BLaER1 treated with 17β-estradiol and CSF1 and Interleukin-3, amounts not matched to agents 10 nM and 100 nM (cell line): ENCODE measurements at regions not wholly inside any gene's neighbourhood (a gene's known extent, or its start where the extent isn't known, plus 50 kb on each side); places are given as distances from the start of the nearest gene placed in this dataset.

ENCODE experiments used
- H3K27ac ChIP-seq, 11 experiments: shearing (Covaris generic); formaldehyde crosslinking; 2 replicates each; pipeline ENCODE4 v1.8.1; 2022
- H3K27me3 ChIP-seq, 11 experiments: shearing (Covaris generic); formaldehyde crosslinking; 2 replicates each; pipeline ENCODE4 v1.8.1; 2022
- H3K36me3 ChIP-seq, 11 experiments: shearing (Covaris generic); formaldehyde crosslinking; 2 replicates each; pipeline ENCODE4 v1.8.1; 2022
- H3K4me1 ChIP-seq, 10 experiments: shearing (Covaris generic); formaldehyde crosslinking; 2 replicates each; pipeline ENCODE4 v1.8.1; 2022
- H3K4me2 ChIP-seq, 11 experiments: shearing (Covaris generic); formaldehyde crosslinking; 2 replicates each; pipeline ENCODE4 v1.8.1; 2022
- H3K4me3 ChIP-seq, 10 experiments: shearing (Covaris generic); formaldehyde crosslinking; 2 replicates each; pipeline ENCODE4 v1.8.1; 2022
- H3K9ac ChIP-seq, 11 experiments: shearing (Covaris generic); formaldehyde crosslinking; 2 replicates each; pipeline ENCODE4 v1.8.1; 2022
- H3K9me3 ChIP-seq, 11 experiments: shearing (Covaris generic); formaldehyde crosslinking; replicated peaks in 1 of 11; 2 replicates each; pipeline ENCODE4 v1.8.1; 2022
- H4K20me1 ChIP-seq, 11 experiments: shearing (Covaris generic); formaldehyde crosslinking; 2 replicates each; pipeline ENCODE4 v1.8.1; 2022
- Cebpa-rat ChIP-seq, 11 experiments: shearing (Covaris generic); IDR thresholded peaks; 2 replicates each; pipeline ENCODE4 v1.8.1; 2022

- Histone ChIP-seq H3K4me1 (peaks cover 0 to 16% (median 0%) of the 10 kb centered on the region in 10 experiments; a peak in 6 of 20 replicates), H3K9me3 (no peaks in the 10 kb centered on the region), H4K20me1 (no peaks in the 10 kb centered on the region), H3K4me3 (no peak overlapping the region), H3K36me3 (no peaks in the 10 kb centered on the region), H3K27ac (peak overlapping the region in 4 of 11 experiments; percentile 36 to 63 (median 48); a peak in 5 of 22 replicates), H3K4me2 (peak overlapping the region in 2 of 11 experiments; percentile 63 to 78; a peak in 4 of 22 replicates), H3K27me3 (no peaks in the 10 kb centered on the region), H3K9ac (no peak overlapping the region)
- TF ChIP-seq Cebpa-rat (IDR thresholded peaks at IDR 0.05), result no peak
These were observed 192.7 kb upstream of the MIR17HG start for GRCh38 chr13:91154558-91155353.

- peak overlapping the region in 4 of 11 experiments; percentile 36 to 63 (median 48); a peak in 5 of 22 replicates for H3K27ac ChIP-seq
- no peaks in the 10 kb centered on the region for H3K9me3 ChIP-seq
- peak overlapping the region in 2 of 11 experiments; percentile 63 to 78; a peak in 4 of 22 replicates for H3K4me2 ChIP-seq
- H3K9ac ChIP-seq, result no peak overlapping the region
- H4K20me1 ChIP-seq, result no peaks in the 10 kb centered on the region
- no peak for TF ChIP-seq Cebpa-rat (IDR thresholded peaks at IDR 0.05)
- no peaks in the 10 kb centered on the region for H3K27me3 ChIP-seq
- no peaks in the 10 kb centered on the region for H3K36me3 ChIP-seq
- H3K4me1 ChIP-seq, result peaks cover 0 to 16% (median 0%) of the 10 kb centered on the region in 10 experiments; a peak in 6 of 20 replicates
- no peak overlapping the region for H3K4me3 ChIP-seq
These were observed 191.9 kb upstream of the MIR17HG start for GRCh38 chr13:91155512-91156114.

GRCh38 chr13:91157273-91158016 is 190.0 kb upstream of the MIR17HG start:
- Histone ChIP-seq H3K4me3 (no peak overlapping the region), H3K4me1 (peaks cover 0 to 16% (median 0%) of the 10 kb centered on the region in 10 experiments; a peak in 6 of 20 replicates), H3K9me3 (no peaks in the 10 kb centered on the region), H4K20me1 (no peaks in the 10 kb centered on the region), H3K9ac (no peak overlapping the region), H3K27ac (no peak overlapping the region), H3K4me2 (no peak overlapping the region), H3K36me3 (no peaks in the 10 kb centered on the region), H3K27me3 (no peaks in the 10 kb centered on the region)
- no peak for TF ChIP-seq Cebpa-rat (IDR thresholded peaks at IDR 0.05)

GRCh38 chr13:91158017-91158395 is 189.5 kb upstream of the MIR17HG start:
- peaks cover 0 to 16% (median 0%) of the 10 kb centered on the region in 10 experiments; a peak in 6 of 20 replicates for H3K4me1 ChIP-seq
- no peak overlapping the region for H3K9ac ChIP-seq
- no peak overlapping the region for H3K4me2 ChIP-seq
- no peak for TF ChIP-seq Cebpa-rat (IDR thresholded peaks at IDR 0.05)
- H3K27me3 ChIP-seq, result no peaks in the 10 kb centered on the region
- no peaks in the 10 kb centered on the region for H4K20me1 ChIP-seq
- H3K27ac ChIP-seq, result no peak overlapping the region
- no peaks in the 10 kb centered on the region for H3K36me3 ChIP-seq
- no peaks in the 10 kb centered on the region for H3K9me3 ChIP-seq
- no peak overlapping the region for H3K4me3 ChIP-seq

DNA sequence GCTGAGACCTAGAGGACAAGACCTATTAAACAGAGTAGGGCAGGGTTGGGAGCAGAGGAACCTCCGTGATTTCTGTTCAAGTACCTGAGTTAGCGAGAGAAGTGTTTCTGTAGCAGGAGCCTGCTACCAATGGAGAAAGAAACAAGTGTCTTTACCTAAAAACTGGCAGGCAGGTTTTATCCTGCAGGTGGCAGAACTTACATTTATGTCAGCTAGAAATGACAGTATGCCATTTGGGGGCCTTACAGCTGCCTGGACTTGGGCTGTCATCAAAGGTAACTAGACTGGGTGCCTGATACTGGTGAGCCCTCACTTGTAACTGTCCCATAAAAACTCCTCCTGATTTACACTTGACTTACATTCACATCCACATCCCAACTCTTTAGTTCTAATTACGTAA is 185.3 kb upstream of the MIR17HG start:
- H3K36me3 ChIP-seq, result no peaks in the 10 kb centered on the region
- TF ChIP-seq Cebpa-rat (IDR thresholded peaks at IDR 0.05), result no peak
- no peaks in the 10 kb centered on the region for H3K27me3 ChIP-seq
- no peaks in the 10 kb centered on the region for H3K4me1 ChIP-seq
- no peak overlapping the region for H3K4me3 ChIP-seq
- no peak overlapping the region for H3K27ac ChIP-seq
- no peaks in the 10 kb centered on the region for H3K9me3 ChIP-seq
- no peak overlapping the region for H3K9ac ChIP-seq
- H3K4me2 ChIP-seq, result no peak overlapping the region
- H4K20me1 ChIP-seq, result no peaks in the 10 kb centered on the region

- Histone ChIP-seq H3K4me3 (no peak overlapping the region), H3K4me2 (no peak overlapping the region), H3K27me3 (no peaks in the 10 kb centered on the region), H4K20me1 (no peaks in the 10 kb centered on the region), H3K9me3 (no peaks in the 10 kb centered on the region), H3K27ac (no peak overlapping the region), H3K4me1 (no peaks in the 10 kb centered on the region), H3K36me3 (no peaks in the 10 kb centered on the region), H3K9ac (no peak overlapping the region)
- TF ChIP-seq Cebpa-rat (IDR thresholded peaks at IDR 0.05), result no peak
These were observed 184.9 kb upstream of the MIR17HG start for GRCh38 chr13:91162589-91162988.

- Histone ChIP-seq H3K9ac (no peak overlapping the region), H3K4me3 (no peak overlapping the region), H3K36me3 (no peaks in the 10 kb centered on the region), H3K27ac (no peak overlapping the region), H3K4me1 (no peaks in the 10 kb centered on the region), H3K4me2 (no peak overlapping the region), H3K27me3 (no peaks in the 10 kb centered on the region), H3K9me3 (no peaks in the 10 kb centered on the region), H4K20me1 (no peaks in the 10 kb centered on the region)
- no peak for TF ChIP-seq Cebpa-rat (IDR thresholded peaks at IDR 0.05)
These were observed 181.7 kb upstream of the MIR17HG start for GRCh38 chr13:91165758-91166157.

DNA sequence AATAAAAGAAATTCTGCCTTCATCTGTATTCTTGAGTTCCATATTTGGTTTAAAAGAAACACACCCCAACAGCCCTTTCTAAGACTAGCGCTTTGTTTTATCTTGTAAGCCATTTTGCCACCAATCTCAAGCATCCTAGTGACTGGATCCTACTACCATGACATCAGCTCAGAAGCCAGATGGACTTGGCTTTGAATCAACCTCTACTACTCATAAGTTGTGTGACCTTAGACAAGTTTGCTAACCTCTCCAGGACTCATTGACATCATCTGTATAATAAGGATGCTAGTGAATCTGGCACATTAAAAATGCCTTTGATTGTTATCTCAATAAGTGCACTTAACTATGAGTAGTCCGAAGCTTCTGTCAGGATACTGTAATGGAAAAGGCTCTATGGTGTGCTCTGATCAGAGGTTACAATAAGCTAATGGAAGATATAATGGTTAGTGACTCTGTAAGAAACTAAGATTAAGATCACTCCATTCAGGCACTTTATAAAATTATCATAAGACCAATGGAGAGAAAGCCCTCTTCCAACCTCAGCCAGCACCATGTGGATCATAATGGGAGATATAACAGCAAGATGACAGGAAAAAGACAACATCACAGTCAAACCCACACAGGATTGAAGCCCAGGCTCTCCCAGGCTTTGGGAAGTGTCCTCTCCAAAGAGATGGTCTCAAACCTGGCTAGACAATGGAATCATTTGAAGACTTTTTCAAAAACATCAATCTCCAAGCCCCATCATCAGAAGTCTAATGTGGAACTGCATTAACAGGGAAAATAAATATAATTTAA is 180.6 kb upstream of the MIR17HG start:
- Histone ChIP-seq H3K36me3 (no peaks in the 10 kb centered on the region), H3K27ac (no peak overlapping the region), H3K9me3 (no peaks in the 10 kb centered on the region), H3K4me1 (0 out of 20 replicates have a peak, but pooled peaks cover 0 to 5% (median 0%) of the 10 kb centered on the region in 10 experiments), H3K27me3 (no peaks in the 10 kb centered on the region), H3K4me3 (no peak overlapping the region), H3K9ac (no peak overlapping the region), H3K4me2 (no peak overlapping the region), H4K20me1 (no peaks in the 10 kb centered on the region)
- TF ChIP-seq Cebpa-rat (IDR thresholded peaks at IDR 0.05), result no peak
